HepG2 (cell line): ENCODE measurements at regions not wholly inside any gene's neighbourhood (a gene's known extent, or its start where the extent isn't known, plus 50 kb on each side); places are given as distances from the start of the nearest gene placed in this dataset.

ENCODE experiments used
- ATAC-seq: fragments of 200-7000 bp; cut with Tn5 transposase; 3 replicates; pipeline ENCODE4 v1.9.1; 2020; ENCODE audit warnings: mild to moderate bottlenecking, moderate library complexity
- BruUV-seq: library from RNA; stranded (reverse); fragments of 400-500 nt; replicated peaks from 2 replicates; lab custom pipeline; 2021; lab: Mats Ljungman, UMichigan
- CTCF ChIA-PET: fragments of 300-600 bp; formaldehyde crosslinking; extraction: SDS; loops from one replicate; lab custom pipeline; 2021; ENCODE audit warnings: low total read pairs, inconsistent platforms, low intra/inter-chr PET ratio; lab: Yijun Ruan, JAX
- POLR2A ChIA-PET: fragments of 350-600 bp; sonication (Branson Sonifier 250); formaldehyde crosslinking; loops from one replicate; lab custom pipeline; 2020; ENCODE audit warnings: antibody characterized with exemption, inconsistent platforms; lab: Yijun Ruan, JAX
- DNase-seq: peaks from one replicate; pipeline ENCODE4 v3.0.0-alpha.2; 2015; ENCODE audit warnings: low spot score
- FAIRE-seq: peaks from 3 replicates; lab custom pipeline; 2011; peaks lifted over from hg19 to GRCh38; lab: Jason Lieb, UNC
- H2AFZ ChIP-seq: one replicate; pipeline ENCODE4 v1.6.1; 2011; ENCODE audit warnings: low read length, inconsistent platforms
- H3K27ac ChIP-seq: fragments of 300-600 bp; 3 replicates; pipeline ENCODE4 v1.8.0; 2011; ENCODE audit warnings: mixed run types, mild to moderate bottlenecking, mixed read lengths, low read length, inconsistent platforms; ENCODE audit not compliant: insufficient read depth; ENCODE audit errors: extremely low read length
- H3K27me3 ChIP-seq, 2 experiments: fragments of 200-600 bp in 1 of 2; 2 replicates in 1 of 2; 3 replicates in 1 of 2; pipeline versions ENCODE4 v1.6.0 to v1.8.0; 2011; ENCODE audit warnings: low read length in 2 of 2, mild to moderate bottlenecking in 2 of 2, moderate library complexity in 2 of 2, inconsistent platforms in 1 of 2; ENCODE audit not compliant: insufficient read depth in 2 of 2, control insufficient read depth in 1 of 2
- H3K36me3 ChIP-seq, 2 experiments: fragments of 200-600 bp in 1 of 2; replicated peaks in 1 of 2; 2 replicates in 1 of 2; 3 replicates in 1 of 2; pipeline versions ENCODE4 v1.5.1 to v1.8.0; 2011; ENCODE audit warnings: low read length in 2 of 2, inconsistent platforms in 1 of 2; ENCODE audit not compliant: insufficient read depth in 2 of 2, control insufficient read depth in 1 of 2
- H3K4me1 ChIP-seq: 2 replicates; pipeline ENCODE4 v1.5.1; 2012; ENCODE audit warnings: low read length, inconsistent platforms; ENCODE audit not compliant: insufficient read depth
- H3K4me2 ChIP-seq: 2 replicates; pipeline ENCODE4 v1.6.0; 2011; ENCODE audit warnings: low read depth, low read length, inconsistent platforms
- H3K4me3 ChIP-seq, 3 experiments: fragments of 200-600 bp in 1 of 3; sonication (generic), shearing (Covaris generic) in 1 of 3; replicated peaks in 1 of 3; 2 replicates each; pipeline ENCODE4 v1.5.1; 2011 to 2016; ENCODE audit warnings: low read length in 3 of 3, inconsistent platforms in 2 of 3, low read depth in 2 of 3, mild to moderate bottlenecking in 2 of 3, control low read depth in 1 of 3, mixed read lengths in 1 of 3; ENCODE audit not compliant: insufficient read depth in 1 of 3
- H3K79me2 ChIP-seq: one replicate; pipeline ENCODE4 v1.6.1; 2011; ENCODE audit warnings: low read length, inconsistent platforms; ENCODE audit not compliant: insufficient read depth
- H3K9ac ChIP-seq: 2 replicates; pipeline ENCODE4 v1.6.0; 2011; ENCODE audit warnings: mild to moderate bottlenecking, low read depth, low read length, inconsistent platforms; ENCODE audit not compliant: insufficient read depth
- H3K9me3 ChIP-seq: 2 replicates; pipeline ENCODE4 v1.5.1; 2012; ENCODE audit warnings: mild to moderate bottlenecking, low read length
- H4K20me1 ChIP-seq: 2 replicates; pipeline ENCODE4 v1.6.0; 2011; ENCODE audit warnings: inconsistent platforms, mild to moderate bottlenecking, low read length, moderate library complexity; ENCODE audit not compliant: insufficient read depth
- ATF1 ChIP-seq: IDR thresholded peaks from 2 replicates; pipeline ENCODE4 v1.6.1; 2016; ENCODE audit warnings: mild to moderate bottlenecking, control low read depth
- FOXA3 ChIP-seq: IDR thresholded peaks from 2 replicates; pipeline ENCODE4 v1.6.1; 2016; ENCODE audit warnings: missing genetic modification reagents, missing compliant biosample characterization
- HDAC2 ChIP-seq: sonication (generic); formaldehyde crosslinking; IDR thresholded peaks from 2 replicates; pipeline ENCODE4 v1.4.0; 2020; ENCODE audit warnings: missing genetic modification reagents
- HMG20B ChIP-seq: conservative IDR thresholded peaks from 2 replicates; pipeline ENCODE4 v1.6.1; 2016; ENCODE audit warnings: missing genetic modification reagents, missing compliant biosample characterization
- SMARCC2 ChIP-seq: fragments of 450-650 bp; IDR thresholded peaks from 2 replicates; pipeline ENCODE4 v1.6.1; 2017; ENCODE audit warnings: antibody characterized with exemption, mild to moderate bottlenecking
- TCF7 ChIP-seq: sonication (generic); IDR thresholded peaks from 2 replicates; pipeline ENCODE4 v1.6.1; 2016; ENCODE audit warnings: antibody characterized with exemption, low read depth
- U2AF2 ChIP-seq: fragments of 200-400 bp; formaldehyde crosslinking; IDR thresholded peaks from 2 replicates; pipeline ENCODE4 v1.6.1; 2017; ENCODE audit warnings: low read depth, mild to moderate bottlenecking, low read length
- ZFP62 ChIP-seq: sonication (generic); formaldehyde crosslinking; IDR thresholded peaks from 2 replicates; pipeline ENCODE4 v1.4.0; 2020; ENCODE audit warnings: missing genetic modification reagents
- ZMAT3 ChIP-seq: sonication (generic); formaldehyde crosslinking; conservative IDR thresholded peaks from 2 replicates; pipeline ENCODE4 v1.7.0; 2021; ENCODE audit warnings: missing genetic modification reagents
- ZNF10 ChIP-seq: sonication (generic); formaldehyde crosslinking; IDR thresholded peaks from 2 replicates; pipeline ENCODE4 v1.4.0; 2020; ENCODE audit warnings: mild to moderate bottlenecking, low read depth, missing genetic modification reagents, borderline replicate concordance
- ZNF260 ChIP-seq: sonication (generic); formaldehyde crosslinking; IDR thresholded peaks from 2 replicates; pipeline ENCODE4 v1.4.0; 2020; ENCODE audit warnings: missing genetic modification reagents, low read depth, mild to moderate bottlenecking, borderline replicate concordance
- ZNF598 ChIP-seq: sonication (generic); formaldehyde crosslinking; IDR thresholded peaks from 2 replicates; pipeline ENCODE4 v1.5.1; 2020; ENCODE audit warnings: mild to moderate bottlenecking, missing genetic modification reagents, borderline replicate concordance
- ZNF776 ChIP-seq: sonication (generic); formaldehyde crosslinking; IDR thresholded peaks from 2 replicates; pipeline ENCODE4 v1.4.0; 2020; ENCODE audit warnings: mild to moderate bottlenecking, missing genetic modification reagents
- ZSCAN29 ChIP-seq: sonication (generic); formaldehyde crosslinking; conservative IDR thresholded peaks from 2 replicates; pipeline ENCODE4 v1.4.0; 2020; ENCODE audit warnings: mild to moderate bottlenecking, missing genetic modification reagents
- ZSCAN31 ChIP-seq: sonication (generic); formaldehyde crosslinking; IDR thresholded peaks from 2 replicates; pipeline ENCODE4 v1.5.0; 2020; ENCODE audit warnings: low read depth, mild to moderate bottlenecking, missing genetic modification reagents
- WGBS: methylation state at CpG from one replicate; pipeline ENCODE4 v1.1.6; 2017; ENCODE audit warnings: low lambda C conversion rate; 5-methylcytosine and 5-hydroxymethylcytosine counted together
- in situ Hi-C: cut with HindIII; loops from 2 replicates; pipeline ENCODE4 v1.10.0; 2017; ENCODE audit warnings: low pct_unique_long_range_greater_than_20kb; ENCODE audit not compliant: extremely low pct_ligation_motif_present
- intact Hi-C: fragments of 100-400 bp; cut with micrococcal nuclease; formaldehyde crosslinking; loops from one replicate; pipeline ENCODE4 v1.10.0; 2022; ENCODE audit not compliant: unreplicated experiment
- TF ChIP-seq, protein P1 (sequence below): sonication (generic); formaldehyde crosslinking; IDR thresholded peaks from 2 replicates; pipeline ENCODE4 v1.8.0; 2022; ENCODE audit warnings: missing genetic modification reagents, mild to moderate bottlenecking, inconsistent platforms, borderline replicate concordance
- TF ChIP-seq, protein P2 (sequence below): sonication (generic); formaldehyde crosslinking; IDR thresholded peaks from 2 replicates; pipeline ENCODE4 v1.4.0; 2020; ENCODE audit warnings: missing genetic modification reagents; ENCODE audit errors: not compliant biosample characterization

DNA sequence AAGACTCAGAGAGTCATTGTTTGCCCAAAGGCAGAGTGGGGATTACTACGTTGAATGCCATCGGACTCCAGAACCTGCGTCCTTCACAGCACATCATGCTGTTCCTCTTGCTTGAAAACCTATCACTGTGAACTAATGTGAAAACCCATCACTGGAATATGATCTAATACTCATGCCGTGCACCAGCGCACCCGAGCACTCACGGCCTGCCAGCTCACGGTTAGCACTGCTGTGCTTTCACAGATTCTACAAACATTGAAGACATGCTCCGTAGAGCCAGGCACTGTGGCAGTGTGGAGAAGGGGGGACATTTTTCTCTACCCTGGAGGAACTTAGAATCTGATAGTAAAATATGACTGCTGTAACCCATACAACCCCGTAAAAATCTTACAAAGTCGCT lies 350.4 kb downstream of the C16orf95 start (continued):
- TF ChIP-seq, protein P1, sequence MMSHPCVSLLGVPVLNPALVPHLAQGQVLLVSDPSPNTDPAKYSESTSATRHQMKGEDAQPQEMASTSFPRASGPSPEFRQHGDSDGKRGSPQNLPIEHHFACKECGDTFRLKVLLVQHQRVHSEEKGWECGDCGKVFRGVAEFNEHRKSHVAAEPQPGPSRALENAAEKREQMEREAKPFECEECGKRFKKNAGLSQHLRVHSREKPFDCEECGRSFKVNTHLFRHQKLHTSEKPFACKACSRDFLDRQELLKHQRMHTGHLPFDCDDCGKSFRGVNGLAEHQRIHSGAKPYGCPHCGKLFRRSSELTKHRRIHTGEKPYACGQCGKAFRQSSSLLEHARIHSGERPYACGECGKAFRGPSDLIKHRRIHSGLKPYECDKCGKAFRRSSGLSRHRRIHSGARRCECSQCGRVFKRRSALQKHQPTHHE, result no peak
- TF ChIP-seq ZFP62 (no peak), ZMAT3 (CRISPR knock-in tag) (no peak), U2AF2 (no peak), ZNF10 (CRISPR knock-in tag) (no peak), SMARCC2 (no peak)

DNA sequence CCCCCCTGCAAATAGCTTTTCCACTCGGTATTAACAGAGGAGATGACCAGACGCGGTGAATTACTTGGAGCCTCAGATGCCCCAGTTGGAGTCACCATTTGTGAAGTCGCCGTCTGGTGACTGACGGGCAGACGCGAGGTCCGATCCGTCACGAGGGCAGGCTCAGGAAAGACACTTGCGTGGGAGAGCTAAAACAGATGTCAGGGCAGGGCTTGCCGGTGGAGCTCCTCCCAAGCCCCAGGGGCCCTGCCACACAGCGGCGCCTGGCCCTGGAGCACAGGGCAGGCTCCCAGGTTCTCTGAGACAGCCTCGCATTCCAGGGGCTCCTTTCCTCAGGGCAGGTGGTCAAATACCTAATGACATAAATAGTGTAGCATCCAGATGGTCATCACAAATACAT lies 348.3 kb downstream of the C16orf95 start:
- no peak overlapping the region for H3K9ac ChIP-seq
- no peak overlapping the region for H3K27ac ChIP-seq
- POLR2A ChIA-PET, result no interaction called here
- DNase-seq, result no peak
- H3K9me3 ChIP-seq, result no peaks in the 10 kb centered on the region
- no peak overlapping the region for H2AFZ ChIP-seq
- BruUV-seq, result no TSS peak
- no peaks in the 10 kb centered on the region for H3K79me2 ChIP-seq
- no peak for TF ChIP-seq ATF1 (CRISPR knock-in tag)
- no peak for TF ChIP-seq ZNF776
- no peak for TF ChIP-seq ZNF598 (CRISPR knock-in tag)
- TF ChIP-seq, protein P2, sequence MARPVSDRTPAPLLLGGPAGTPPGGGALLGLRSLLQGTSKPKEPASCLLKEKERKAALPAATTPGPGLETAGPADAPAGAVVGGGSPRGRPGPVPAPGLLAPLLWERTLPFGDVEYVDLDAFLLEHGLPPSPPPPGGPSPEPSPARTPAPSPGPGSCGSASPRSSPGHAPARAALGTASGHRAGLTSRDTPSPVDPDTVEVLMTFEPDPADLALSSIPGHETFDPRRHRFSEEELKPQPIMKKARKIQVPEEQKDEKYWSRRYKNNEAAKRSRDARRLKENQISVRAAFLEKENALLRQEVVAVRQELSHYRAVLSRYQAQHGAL (CRISPR knock-in tag), result no peak
- no peak for TF ChIP-seq FOXA3 (CRISPR knock-in tag)
- no peak for TF ChIP-seq ZNF260 (CRISPR knock-in tag)
- no peak for TF ChIP-seq ZSCAN31
- no peak for TF ChIP-seq ZSCAN29
- TF ChIP-seq HMG20B (CRISPR knock-in tag), result no peak
- TF ChIP-seq HDAC2 (CRISPR knock-in tag), result no peak
- TF ChIP-seq TCF7, result no peak
- TF ChIP-seq, all 625 proteins: peak for 0
- no peaks in the 10 kb centered on the region; the same call in 1 of the 2 replicates for H4K20me1 ChIP-seq
- intact Hi-C loops (no loop called here), in situ Hi-C loops (no loop called here)
- ATAC-seq, result no peak
- 60% methylated on average over 16 of the region's 16 CpGs for WGBS
- no peak for FAIRE-seq
- CTCF ChIA-PET, result no interaction called here
- H3K4me1 ChIP-seq, result no peaks in the 10 kb centered on the region
- peaks cover 0 to 45% of the 10 kb centered on the region in 2 experiments; a peak in 4 of 5 replicates for H3K27me3 ChIP-seq
- H3K36me3 ChIP-seq, result no peaks in the 10 kb centered on the region
- no peak overlapping the region for H3K4me3 ChIP-seq
- H3K4me2 ChIP-seq, result no peak overlapping the region
